ENCODE measurements at regions not wholly inside any gene's neighbourhood (a gene's known extent, or its start where the extent isn't known, plus 50 kb on each side); places are given as distances from the start of the nearest gene placed in this dataset.

DNA sequence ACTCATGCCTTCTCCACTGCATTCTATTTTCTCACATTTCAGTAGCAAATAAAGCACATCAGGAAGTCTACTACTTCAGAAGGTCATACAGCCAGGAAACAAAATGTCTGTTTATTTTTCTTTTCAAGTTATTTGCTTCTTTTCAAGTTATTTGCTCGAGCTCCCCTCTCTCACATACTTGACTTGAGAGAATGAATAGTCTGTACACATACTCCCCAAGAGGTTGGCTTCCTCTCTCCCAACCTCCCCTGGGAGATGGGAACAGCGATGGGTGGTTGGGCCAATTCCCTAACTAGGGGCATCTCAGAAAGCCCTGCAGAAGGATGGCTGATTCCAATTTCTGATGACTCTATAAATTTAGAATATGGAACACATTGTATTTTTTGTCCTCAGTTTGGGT lies 64.7 kb upstream of the PTPN13 start:
- no peak for DNase-seq
- H3K4me3 ChIP-seq (ENCODE audit: low read depth, low read length): no peak overlapping the region

DNA sequence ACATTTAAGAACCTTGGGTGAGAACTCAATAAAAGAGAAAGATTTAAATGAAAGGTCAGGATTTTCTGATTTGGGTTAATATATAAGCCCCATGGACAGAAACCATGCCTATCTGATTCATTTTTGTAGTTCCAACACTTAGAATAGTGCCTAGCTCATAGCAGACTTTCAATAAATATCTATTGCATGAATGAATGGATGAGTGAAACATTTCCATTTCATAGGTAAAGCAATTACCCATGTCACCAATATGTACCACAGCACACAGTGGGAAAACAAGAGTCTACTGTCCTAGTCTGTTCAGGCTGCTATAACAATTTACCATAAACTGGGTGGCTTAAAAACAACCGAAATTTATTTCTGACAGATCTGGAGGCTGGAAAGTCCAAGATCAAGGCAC lies 63.9 kb upstream of the PTPN13 start:
- H3K4me1 ChIP-seq: no peaks in the 10 kb centered on the region
- no peaks in the 10 kb centered on the region; the same call in 1 of the 2 replicates for H3K9me3 ChIP-seq
- no peak overlapping the region for H3K4me3 ChIP-seq (ENCODE audit: low read depth, low read length)
- no peaks in the 10 kb centered on the region for H3K36me3 ChIP-seq
- DNase-seq: no peak
- TF ChIP-seq CTCF (IDR thresholded peaks at IDR 0.05; ENCODE audit: low read depth, low read length): no peak
- H3K27me3 ChIP-seq: no peaks in the 10 kb centered on the region

More for the DNA sequence above, 64.7 kb upstream of the PTPN13 start:
- Histone ChIP-seq H3K27me3 (no peaks in the 10 kb centered on the region), H3K9me3 (no peaks in the 10 kb centered on the region; the same call in 1 of the 2 replicates), H3K4me1 (no peaks in the 10 kb centered on the region), H3K36me3 (no peaks in the 10 kb centered on the region)
- no peak for TF ChIP-seq CTCF (IDR thresholded peaks at IDR 0.05; ENCODE audit: low read depth, low read length)

GRCh38 chr4:86531440-86531839 lies 62.7 kb upstream of the PTPN13 start:
- no peak for TF ChIP-seq CTCF (IDR thresholded peaks at IDR 0.05; ENCODE audit: low read depth, low read length)
- H3K27me3 ChIP-seq: no peaks in the 10 kb centered on the region
- H3K4me1 ChIP-seq: no peaks in the 10 kb centered on the region
- no peak overlapping the region for H3K4me3 ChIP-seq (ENCODE audit: low read depth, low read length)
- no peak for DNase-seq
- H3K9me3 ChIP-seq: no peaks in the 10 kb centered on the region; the same call in 1 of the 2 replicates
- H3K36me3 ChIP-seq: no peaks in the 10 kb centered on the region

DNA sequence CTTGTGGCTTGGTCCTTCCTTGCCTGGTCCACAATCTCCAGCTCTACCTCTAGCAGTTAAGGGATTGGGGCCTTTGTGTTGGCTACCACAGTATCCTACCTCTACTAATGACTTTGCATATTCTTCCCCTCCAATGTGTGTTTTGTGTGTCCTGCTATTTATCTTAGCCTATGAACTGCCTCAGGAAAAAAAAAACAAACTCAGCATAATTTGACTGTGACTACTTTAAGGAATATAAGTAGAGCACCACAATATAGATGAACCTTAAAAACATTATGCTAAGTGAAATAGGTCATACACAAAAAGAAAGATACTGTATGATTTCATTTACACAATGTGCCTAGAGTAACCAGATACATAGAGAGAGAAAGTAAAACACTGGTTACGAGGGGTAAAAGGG lies 61.3 kb upstream of the PTPN13 start:
- no peak for DNase-seq
- Histone ChIP-seq H3K9me3 (no peaks in the 10 kb centered on the region; the same call in 1 of the 2 replicates), H3K4me1 (no peaks in the 10 kb centered on the region), H3K27me3 (no peaks in the 10 kb centered on the region), H3K36me3 (no peaks in the 10 kb centered on the region), H3K4me3 (ENCODE audit: low read depth, low read length) (no peak overlapping the region)
- no peak for TF ChIP-seq CTCF (IDR thresholded peaks at IDR 0.05; ENCODE audit: low read depth, low read length)

GRCh38 chr4:86536151-86536550 lies 58.0 kb upstream of the PTPN13 start:
- H3K4me1 ChIP-seq: no peaks in the 10 kb centered on the region
- H3K27me3 ChIP-seq: no peaks in the 10 kb centered on the region
- no peak overlapping the region for H3K4me3 ChIP-seq (ENCODE audit: low read depth, low read length)
- no peaks in the 10 kb centered on the region; the same call in 1 of the 2 replicates for H3K9me3 ChIP-seq
- no peak for DNase-seq
- TF ChIP-seq CTCF (IDR thresholded peaks at IDR 0.05; ENCODE audit: low read depth, low read length): no peak
- no peaks in the 10 kb centered on the region for H3K36me3 ChIP-seq

- no peaks in the 10 kb centered on the region for H3K4me1 ChIP-seq
- DNase-seq: no peak
- H3K27me3 ChIP-seq: no peaks in the 10 kb centered on the region
- no peaks in the 10 kb centered on the region for H3K9me3 ChIP-seq
- no peak overlapping the region for H3K4me3 ChIP-seq (ENCODE audit: low read depth, low read length)
- H3K36me3 ChIP-seq: no peaks in the 10 kb centered on the region
- TF ChIP-seq CTCF (IDR thresholded peaks at IDR 0.05; ENCODE audit: low read depth, low read length): no peak
These were observed 51.6 kb upstream of the PTPN13 start for GRCh38 chr4:86542319-86543027.

Measured in BE2C (cell line).